Type B pancreatic cell (in vitro differentiated cells): ENCODE measurements at regions not wholly inside any gene's neighbourhood (a gene's known extent, or its start where the extent isn't known, plus 50 kb on each side); places are given as distances from the start of the nearest gene placed in this dataset.

Source experiments
- DNase-seq: peaks from one replicate; pipeline ENCODE4 v3.0.0; 2021; ENCODE audit warnings: mixed read lengths; ENCODE audit not compliant: unreplicated experiment; ENCODE audit errors: extremely low spot score
- H3K27ac Mint-ChIP-seq: 2 replicates; pipeline ENCODE4 v1.8.0; 2021; ENCODE audit warnings: mild to moderate bottlenecking, mixed read lengths
- H3K27me3 Mint-ChIP-seq: 2 replicates; pipeline ENCODE4 v1.8.0; 2021; ENCODE audit warnings: mixed read lengths
- H3K36me3 Mint-ChIP-seq: 2 replicates; pipeline ENCODE4 v1.8.0; 2021; ENCODE audit warnings: mixed read lengths
- H3K4me1 Mint-ChIP-seq: one replicate; pipeline ENCODE4 v1.8.0; 2021; ENCODE audit warnings: mixed read lengths; ENCODE audit not compliant: unreplicated experiment
- H3K4me3 Mint-ChIP-seq: 2 replicates; pipeline ENCODE4 v1.8.0; 2021; ENCODE audit warnings: mild to moderate bottlenecking, mixed read lengths
- H3K9me3 Mint-ChIP-seq: 2 replicates; pipeline ENCODE4 v1.8.0; 2021; ENCODE audit warnings: mixed read lengths
- CTCF ChIP-seq: fragments of 200-600 bp; sonication (generic); conservative IDR thresholded peaks from 2 replicates; pipeline ENCODE4 v1.5.0; 2021; ENCODE audit warnings: antibody characterized with exemption, mild to moderate bottlenecking

GRCh38 chr1:30418939-30419720 is 304.3 kb downstream of the MATN1 start:
- Mint-ChIP-seq H3K27ac (no peak overlapping the region), H3K36me3 (no peaks in the 10 kb centered on the region), H3K4me1 (peaks cover 8% of the 10 kb centered on the region), H3K4me3 (no peak overlapping the region), H3K27me3 (no peaks in the 10 kb centered on the region), H3K9me3 (no peaks in the 10 kb centered on the region)
- peak; percentile 47 for DNase-seq
- no peak for TF ChIP-seq CTCF

- H3K36me3 Mint-ChIP-seq, result no peaks in the 10 kb centered on the region
These were observed 305.1 kb downstream of the MATN1 start for GRCh38 chr1:30418061-30418938.

GRCh38 chr1:30417701-30418046 is 305.7 kb downstream of the MATN1 start:
- no peak for TF ChIP-seq CTCF
- Mint-ChIP-seq H3K36me3 (no peaks in the 10 kb centered on the region), H3K4me1 (peaks cover 12% of the 10 kb centered on the region), H3K4me3 (no peak overlapping the region), H3K27me3 (no peaks in the 10 kb centered on the region), H3K9me3 (no peaks in the 10 kb centered on the region), H3K27ac (no peak overlapping the region)
- peak; percentile 56 for DNase-seq

More at GRCh38 chr1:30418061-30418938, 305.1 kb downstream of the MATN1 start:
- H3K9me3 Mint-ChIP-seq, result no peaks in the 10 kb centered on the region
- H3K27me3 Mint-ChIP-seq, result no peaks in the 10 kb centered on the region
- TF ChIP-seq CTCF, result no peak
- H3K27ac Mint-ChIP-seq, result no peak overlapping the region
- no peak overlapping the region for H3K4me3 Mint-ChIP-seq
- H3K4me1 Mint-ChIP-seq, result peaks cover 8% of the 10 kb centered on the region
- peak; percentile 37 for DNase-seq

GRCh38 chr1:30417001-30417700 is 306.2 kb downstream of the MATN1 start:
- Mint-ChIP-seq H3K27ac (no peak overlapping the region), H3K9me3 (no peaks in the 10 kb centered on the region)
- TF ChIP-seq CTCF, result no peak

GRCh38 chr1:30416221-30416820 is 307.1 kb downstream of the MATN1 start:
- peak; percentile 44 for DNase-seq
- no peaks in the 10 kb centered on the region for H3K9me3 Mint-ChIP-seq
- TF ChIP-seq CTCF, result no peak
- no peak overlapping the region for H3K27ac Mint-ChIP-seq
- no peak overlapping the region for H3K4me3 Mint-ChIP-seq
- peaks cover 17% of the 10 kb centered on the region for H3K4me1 Mint-ChIP-seq
- no peaks in the 10 kb centered on the region for H3K36me3 Mint-ChIP-seq
- peaks cover 6% of the 10 kb centered on the region for H3K27me3 Mint-ChIP-seq

More at GRCh38 chr1:30417001-30417700, 306.2 kb downstream of the MATN1 start:
- H3K27me3 Mint-ChIP-seq, result no peaks in the 10 kb centered on the region
- DNase-seq, result peak; percentile 58
- H3K36me3 Mint-ChIP-seq, result no peaks in the 10 kb centered on the region
- H3K4me1 Mint-ChIP-seq, result peaks cover 12% of the 10 kb centered on the region
- H3K4me3 Mint-ChIP-seq, result no peak overlapping the region
